K562 (cell line): ENCODE measurements at regions not wholly inside any gene's neighbourhood (a gene's known extent, or its start where the extent isn't known, plus 50 kb on each side); places are given as distances from the start of the nearest gene placed in this dataset.

Experiments used
- ATAC-seq: fragments of 200-7000 bp; cut with Tn5 transposase; 3 replicates; pipeline ENCODE4 v1.9.1; 2020; ENCODE audit warnings: moderate library complexity
- BruUV-seq: library from RNA; stranded (reverse); fragments of 400-500 nt; replicated peaks from 2 replicates; lab custom pipeline; 2021; lab: Mats Ljungman, UMichigan
- CTCF ChIA-PET: fragments of 300-600 bp; formaldehyde crosslinking; extraction: SDS; loops from one replicate; lab custom pipeline; 2021; ENCODE audit warnings: low intra/inter-chr PET ratio; lab: Yijun Ruan, JAX
- POLR2A ChIA-PET: fragments of 300-600, 350-650 bp; sonication (Branson Sonifier 250); formaldehyde crosslinking; extraction: SDS; loops from one replicate; lab custom pipeline; 2021; ENCODE audit warnings: antibody characterized with exemption, inconsistent platforms; lab: Yijun Ruan, JAX
- DNase-seq, 4 experiments: peaks; one replicate each; pipeline versions ENCODE4 v3.0.0 to v3.0.0-alpha.2; 2011 to 2018; ENCODE audit warnings: low spot score in 3 of 4, mixed read lengths in 3 of 4; ENCODE audit errors: extremely low read depth in 1 of 4
- FAIRE-seq: peaks from 2 replicates; lab custom pipeline; 2011; peaks lifted over from hg19 to GRCh38; lab: Jason Lieb, UNC
- H2AFZ ChIP-seq: 2 replicates; pipeline ENCODE4 v1.6.0; 2011; ENCODE audit warnings: low read depth, low read length, control low read depth, inconsistent platforms
- H3K27ac ChIP-seq: fragments of 200-600 bp; 3 replicates; pipeline ENCODE4 v1.8.0; 2011; ENCODE audit warnings: low read depth, mild to moderate bottlenecking, control low read depth, inconsistent platforms, low read length, moderate library complexity, mixed read lengths; ENCODE audit errors: extremely low read depth
- H3K27me3 ChIP-seq, 2 experiments: fragments of 300-600 bp in 1 of 2; 2 replicates in 1 of 2; 3 replicates in 1 of 2; pipeline versions ENCODE4 v1.6.0 to v1.8.0; 2011; ENCODE audit warnings: inconsistent platforms in 2 of 2, low read length in 2 of 2, mild to moderate bottlenecking in 1 of 2, mixed read lengths in 1 of 2, moderate library complexity in 1 of 2; ENCODE audit not compliant: control insufficient read depth in 2 of 2, insufficient read depth in 2 of 2
- H3K36me3 ChIP-seq: fragments of 300-600 bp; 3 replicates; pipeline ENCODE4 v1.8.0; 2011; ENCODE audit warnings: mild to moderate bottlenecking, low read length, inconsistent platforms; ENCODE audit not compliant: control insufficient read depth, insufficient read depth
- H3K4me1 ChIP-seq, 2 experiments: fragments of 200-600 bp in 1 of 2; replicated peaks in 1 of 2; 2 replicates in 1 of 2; 3 replicates in 1 of 2; pipeline versions ENCODE4 v1.5.1 to v1.8.0; 2011; ENCODE audit warnings: inconsistent platforms in 2 of 2, low read length in 2 of 2, mild to moderate bottlenecking in 1 of 2, mixed read lengths in 1 of 2, moderate library complexity in 1 of 2; ENCODE audit not compliant: control insufficient read depth in 2 of 2, insufficient read depth in 2 of 2
- H3K4me2 ChIP-seq: 2 replicates; pipeline ENCODE4 v1.6.1; 2011; ENCODE audit warnings: low read length, control low read depth, inconsistent platforms, mixed read lengths; ENCODE audit not compliant: insufficient read depth
- H3K4me3 ChIP-seq: fragments of 200-600 bp; sonication (generic), shearing (Covaris generic); 2 replicates; pipeline ENCODE4 v1.5.1; 2016; ENCODE audit warnings: control low read depth, inconsistent platforms
- H3K79me2 ChIP-seq: fragments of 200-600 bp; 3 replicates; pipeline ENCODE4 v1.8.0; 2011; ENCODE audit warnings: low read length, inconsistent platforms; ENCODE audit not compliant: control insufficient read depth, insufficient read depth
- H3K9ac ChIP-seq, 2 experiments: 2 replicates each; pipeline versions ENCODE4 v1.6.0 to v1.6.1; 2011; ENCODE audit warnings: low read depth in 2 of 2, low read length in 2 of 2, control low read depth in 1 of 2, inconsistent platforms in 1 of 2, mild to moderate bottlenecking in 1 of 2, mixed read lengths in 1 of 2; ENCODE audit not compliant: insufficient read depth in 1 of 2
- H3K9me1 ChIP-seq: one replicate; pipeline ENCODE4 v1.6.0; 2011; ENCODE audit warnings: inconsistent platforms, mild to moderate bottlenecking, low read length, moderate library complexity; ENCODE audit not compliant: control insufficient read depth, insufficient read depth
- H3K9me3 ChIP-seq: replicated peaks from 2 replicates; pipeline ENCODE4 v1.5.1; 2011; ENCODE audit warnings: low read depth, low read length, inconsistent platforms; ENCODE audit not compliant: control insufficient read depth, insufficient read depth
- H4K20me1 ChIP-seq: replicated peaks from 2 replicates; pipeline ENCODE4 v1.6.1; 2011; ENCODE audit warnings: low read length, inconsistent platforms, mixed read lengths; ENCODE audit not compliant: control insufficient read depth, insufficient read depth
- FOXA1 ChIP-seq: fragments of 450-650 bp; IDR thresholded peaks from 2 replicates; pipeline ENCODE4 v1.6.1; 2016; ENCODE audit warnings: mild to moderate bottlenecking, borderline replicate concordance
- KAT8 ChIP-seq: fragments of 450-650 bp; IDR thresholded peaks from 2 replicates; pipeline ENCODE4 v1.6.1; 2016; ENCODE audit warnings: low read depth, mild to moderate bottlenecking
- NR2C1 ChIP-seq, 2 experiments: fragments of 450-650 bp; IDR thresholded peaks; 2 replicates each; pipeline ENCODE4 v1.6.1; 2017; ENCODE audit warnings: mild to moderate bottlenecking in 2 of 2, antibody characterized with exemption in 1 of 2, inconsistent platforms in 1 of 2, missing compliant biosample characterization in 1 of 2, missing genetic modification characterization in 1 of 2
- POLR2H ChIP-seq: IDR thresholded peaks from 2 replicates; pipeline ENCODE4 v1.6.1; 2016; ENCODE audit warnings: missing genetic modification characterization, low read depth, mild to moderate bottlenecking, control low read depth, missing compliant biosample characterization, moderate library complexity
- PRMT5 ChIP-seq: sonication (generic); formaldehyde crosslinking; IDR thresholded peaks from 2 replicates; pipeline ENCODE4 v1.5.0; 2020; ENCODE audit warnings: missing genetic modification reagents
- RBM22 ChIP-seq: fragments of 200-400 bp; formaldehyde crosslinking; IDR thresholded peaks from 2 replicates; pipeline ENCODE4 v1.6.1; 2018; ENCODE audit warnings: low read length, low read depth; ENCODE audit not compliant: poor library complexity, severe bottlenecking
- SP2 ChIP-seq: IDR thresholded peaks from 2 replicates; pipeline ENCODE4 v1.6.1; 2011; ENCODE audit warnings: mild to moderate bottlenecking, low read depth, low read length, moderate library complexity; ENCODE audit not compliant: poor library complexity, severe bottlenecking; ENCODE audit errors: extremely low read depth
- TAF9B ChIP-seq: fragments of 450-650 bp; IDR thresholded peaks from 2 replicates; pipeline ENCODE4 v1.6.1; 2018; ENCODE audit warnings: mild to moderate bottlenecking; ENCODE audit not compliant: partially characterized antibody
- WGBS: fragments of 100-300 bp; shearing (Covaris generic); methylation state at CpG from one replicate; pipeline ENCODE4 v1.1.6; 2016; ENCODE audit warnings: low coverage, mixed read lengths; ENCODE audit not compliant: insufficient coverage; ENCODE audit errors: missing lambda C conversion rate; 5-methylcytosine and 5-hydroxymethylcytosine counted together
- in situ Hi-C: fragments of 300-500 bp; cut with MboI; formaldehyde crosslinking; loops from 4 replicates; pipeline ENCODE4 v1.15.0; 2018; ENCODE audit warnings: inconsistent platforms, mixed read lengths
- intact Hi-C: fragments of 100-400 bp; cut with micrococcal nuclease; formaldehyde crosslinking; loops from 2 replicates; pipeline ENCODE4 v1.14.2; 2022
- TF ChIP-seq, protein P1 (sequence below): fragments of 450-650 bp; IDR thresholded peaks from 2 replicates; pipeline ENCODE4 v1.7.1; 2018; ENCODE audit warnings: mild to moderate bottlenecking, low read depth; ENCODE audit not compliant: partially characterized antibody
- TF ChIP-seq, protein P2 (sequence below): sonication (generic); formaldehyde crosslinking; IDR thresholded peaks from 2 replicates; pipeline ENCODE4 v1.9.0; 2022; ENCODE audit warnings: mild to moderate bottlenecking, missing genetic modification reagents
- TF ChIP-seq, protein P3 (sequence below): fragments of 450-650 bp; IDR thresholded peaks from 2 replicates; pipeline ENCODE4 v1.6.1; 2017; ENCODE audit warnings: antibody characterized with exemption
- TF ChIP-seq, protein P4 (sequence below): fragments of 250-450 bp; sonication (Bioruptor Pico); IDR thresholded peaks from 2 replicates; pipeline ENCODE4 v1.8.0; 2022; ENCODE audit warnings: moderate library complexity, mild to moderate bottlenecking, inconsistent platforms

DNA sequence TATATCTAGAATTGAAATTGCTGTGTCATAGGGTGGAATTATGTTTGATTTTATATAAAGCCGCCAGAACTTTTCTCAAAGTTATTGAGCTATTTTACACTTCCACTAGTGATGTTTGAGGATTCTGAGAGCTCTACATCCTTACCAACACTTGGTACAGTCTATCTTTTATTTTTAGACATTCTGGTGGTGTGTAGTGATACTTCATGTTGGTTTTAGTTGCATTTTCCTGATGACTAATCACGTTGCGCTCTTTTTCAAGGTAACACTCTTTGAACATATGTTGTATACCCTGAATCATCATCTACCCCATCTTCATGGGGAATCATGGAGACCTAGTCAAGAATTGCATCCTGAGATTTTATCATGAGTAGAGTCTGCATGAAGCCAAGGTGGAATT lies 141.7 kb downstream of the NXNL2 start:
- POLR2A ChIA-PET: no interaction called here
- CTCF ChIA-PET: no interaction called here
- FAIRE-seq (no peak), ATAC-seq (no peak), DNase-seq (no peak)
- Histone ChIP-seq H4K20me1 (no peaks in the 10 kb centered on the region), H3K27me3 (peaks cover 0 to 8% of the 10 kb centered on the region in 2 experiments; a peak in 1 of 5 replicates), H3K4me2 (no peak overlapping the region), H3K36me3 (no peaks in the 10 kb centered on the region), H2AFZ (no peak overlapping the region), H3K4me3 (no peak overlapping the region), H3K9me1 (no peaks in the 10 kb centered on the region), H3K9ac (no peak overlapping the region), H3K27ac (no peak overlapping the region), H3K4me1 (no peaks in the 10 kb centered on the region), H3K79me2 (no peaks in the 10 kb centered on the region), H3K9me3 (no peaks in the 10 kb centered on the region)
- in situ Hi-C loops: no loop called here
- no TSS peak for BruUV-seq
- 14% methylated on average over 3 of the region's 3 CpGs for WGBS
- intact Hi-C loops: no loop called here
- TF ChIP-seq, protein P1, sequence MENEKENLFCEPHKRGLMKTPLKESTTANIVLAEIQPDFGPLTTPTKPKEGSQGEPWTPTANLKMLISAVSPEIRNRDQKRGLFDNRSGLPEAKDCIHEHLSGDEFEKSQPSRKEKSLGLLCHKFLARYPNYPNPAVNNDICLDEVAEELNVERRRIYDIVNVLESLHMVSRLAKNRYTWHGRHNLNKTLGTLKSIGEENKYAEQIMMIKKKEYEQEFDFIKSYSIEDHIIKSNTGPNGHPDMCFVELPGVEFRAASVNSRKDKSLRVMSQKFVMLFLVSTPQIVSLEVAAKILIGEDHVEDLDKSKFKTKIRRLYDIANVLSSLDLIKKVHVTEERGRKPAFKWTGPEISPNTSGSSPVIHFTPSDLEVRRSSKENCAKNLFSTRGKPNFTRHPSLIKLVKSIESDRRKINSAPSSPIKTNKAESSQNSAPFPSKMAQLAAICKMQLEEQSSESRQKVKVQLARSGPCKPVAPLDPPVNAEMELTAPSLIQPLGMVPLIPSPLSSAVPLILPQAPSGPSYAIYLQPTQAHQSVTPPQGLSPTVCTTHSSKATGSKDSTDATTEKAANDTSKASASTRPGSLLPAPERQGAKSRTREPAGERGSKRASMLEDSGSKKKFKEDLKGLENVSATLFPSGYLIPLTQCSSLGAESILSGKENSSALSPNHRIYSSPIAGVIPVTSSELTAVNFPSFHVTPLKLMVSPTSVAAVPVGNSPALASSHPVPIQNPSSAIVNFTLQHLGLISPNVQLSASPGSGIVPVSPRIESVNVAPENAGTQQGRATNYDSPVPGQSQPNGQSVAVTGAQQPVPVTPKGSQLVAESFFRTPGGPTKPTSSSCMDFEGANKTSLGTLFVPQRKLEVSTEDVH: no peak
- no peak for TF ChIP-seq RBM22
- no peak for TF ChIP-seq POLR2H (tag)
- TF ChIP-seq PRMT5: no peak
- TF ChIP-seq FOXA1: no peak
- no peak for TF ChIP-seq TAF9B
- TF ChIP-seq, protein P2, sequence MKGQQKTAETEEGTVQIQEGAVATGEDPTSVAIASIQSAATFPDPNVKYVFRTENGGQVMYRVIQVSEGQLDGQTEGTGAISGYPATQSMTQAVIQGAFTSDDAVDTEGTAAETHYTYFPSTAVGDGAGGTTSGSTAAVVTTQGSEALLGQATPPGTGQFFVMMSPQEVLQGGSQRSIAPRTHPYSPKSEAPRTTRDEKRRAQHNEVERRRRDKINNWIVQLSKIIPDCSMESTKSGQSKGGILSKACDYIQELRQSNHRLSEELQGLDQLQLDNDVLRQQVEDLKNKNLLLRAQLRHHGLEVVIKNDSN (CRISPR knock-in tag): no peak
- TF ChIP-seq SP2: no peak
- TF ChIP-seq, protein P3, sequence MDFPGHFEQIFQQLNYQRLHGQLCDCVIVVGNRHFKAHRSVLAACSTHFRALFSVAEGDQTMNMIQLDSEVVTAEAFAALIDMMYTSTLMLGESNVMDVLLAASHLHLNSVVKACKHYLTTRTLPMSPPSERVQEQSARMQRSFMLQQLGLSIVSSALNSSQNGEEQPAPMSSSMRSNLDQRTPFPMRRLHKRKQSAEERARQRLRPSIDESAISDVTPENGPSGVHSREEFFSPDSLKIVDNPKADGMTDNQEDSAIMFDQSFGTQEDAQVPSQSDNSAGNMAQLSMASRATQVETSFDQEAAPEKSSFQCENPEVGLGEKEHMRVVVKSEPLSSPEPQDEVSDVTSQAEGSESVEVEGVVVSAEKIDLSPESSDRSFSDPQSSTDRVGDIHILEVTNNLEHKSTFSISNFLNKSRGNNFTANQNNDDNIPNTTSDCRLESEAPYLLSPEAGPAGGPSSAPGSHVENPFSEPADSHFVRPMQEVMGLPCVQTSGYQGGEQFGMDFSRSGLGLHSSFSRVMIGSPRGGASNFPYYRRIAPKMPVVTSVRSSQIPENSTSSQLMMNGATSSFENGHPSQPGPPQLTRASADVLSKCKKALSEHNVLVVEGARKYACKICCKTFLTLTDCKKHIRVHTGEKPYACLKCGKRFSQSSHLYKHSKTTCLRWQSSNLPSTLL: no peak
- TF ChIP-seq NR2C1 (IDR thresholded peaks at IDR 0.05): no peak
- TF ChIP-seq NR2C1 (tag; IDR thresholded peaks at IDR 0.05): no peak
- TF ChIP-seq KAT8: no peak
- TF ChIP-seq, protein P4, sequence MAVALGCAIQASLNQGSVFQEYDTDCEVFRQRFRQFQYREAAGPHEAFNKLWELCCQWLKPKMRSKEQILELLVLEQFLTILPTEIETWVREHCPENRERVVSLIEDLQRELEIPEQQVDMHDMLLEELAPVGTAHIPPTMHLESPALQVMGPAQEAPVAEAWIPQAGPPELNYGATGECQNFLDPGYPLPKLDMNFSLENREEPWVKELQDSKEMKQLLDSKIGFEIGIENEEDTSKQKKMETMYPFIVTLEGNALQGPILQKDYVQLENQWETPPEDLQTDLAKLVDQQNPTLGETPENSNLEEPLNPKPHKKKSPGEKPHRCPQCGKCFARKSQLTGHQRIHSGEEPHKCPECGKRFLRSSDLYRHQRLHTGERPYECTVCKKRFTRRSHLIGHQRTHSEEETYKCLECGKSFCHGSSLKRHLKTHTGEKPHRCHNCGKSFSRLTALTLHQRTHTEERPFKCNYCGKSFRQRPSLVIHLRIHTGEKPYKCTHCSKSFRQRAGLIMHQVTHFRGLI: no peak
